ENCODE measurements at regions not wholly inside any gene's neighbourhood (a gene's known extent, or its start where the extent isn't known, plus 50 kb on each side); places are given as distances from the start of the nearest gene placed in this dataset.

DNA sequence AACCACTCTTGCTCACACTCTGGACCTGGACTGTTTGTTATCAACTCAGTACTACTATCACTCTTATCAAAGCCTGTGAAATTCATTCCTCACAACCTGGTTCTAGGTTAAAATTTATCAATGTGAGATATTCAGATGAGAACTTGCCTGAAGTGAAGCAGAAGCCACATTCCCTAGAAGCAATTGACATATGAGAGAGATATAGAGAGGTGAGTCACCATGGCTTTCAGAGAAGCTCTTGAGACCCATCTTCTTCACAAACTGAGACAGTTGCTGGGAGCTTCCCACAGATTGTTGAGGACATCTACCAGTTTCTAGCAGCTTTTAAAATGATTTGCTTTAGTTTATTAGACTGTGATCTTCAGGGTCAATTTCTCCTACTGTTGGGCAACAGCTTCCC is 316.9 kb upstream of the TET2 start:
- TF ChIP-seq EZH2 (IDR thresholded peaks at IDR 0.05; ENCODE audit: low read length, unreplicated experiment) (no peak), CTCF (conservative IDR thresholded peaks at IDR 0.05; ENCODE audit: low read depth, low read length) (no peak), EZH2phosphoT487 (IDR thresholded peaks at IDR 0.05; ENCODE audit: borderline replicate concordance, low read length) (no peak)

Data from PC-3 (cell line).